ENCODE measurements at regions not wholly inside any gene's neighbourhood (a gene's known extent, or its start where the extent isn't known, plus 50 kb on each side); places are given as distances from the start of the nearest gene placed in this dataset.

- H2AFZ ChIP-seq (ENCODE audit: control insufficient read depth, low read depth, low read length): no peak overlapping the region
- SMC1A ChIA-PET (ENCODE audit: uncharacterized antibody, unreplicated experiment): no interaction called here
- TF ChIP-seq NR2C2 (IDR thresholded peaks at IDR 0.05; ENCODE audit: borderline replicate concordance, control insufficient read depth, insufficient read length, low read depth) (no peak), SP1 (IDR thresholded peaks at IDR 0.05; ENCODE audit: low read depth, low read length) (no peak), NRF1 (conservative IDR thresholded peaks at IDR 0.05; ENCODE audit: low read depth, low read length) (no peak), MXI1 (IDR thresholded peaks at IDR 0.05; ENCODE audit: low read depth, low read length) (no peak), ZZZ3 (IDR thresholded peaks at IDR 0.05; ENCODE audit: control insufficient read depth, insufficient read length, low read depth) (no peak), POU2F2 (IDR thresholded peaks at IDR 0.05; ENCODE audit: borderline replicate concordance, low read depth, low read length) (no peak), TAF1 (IDR thresholded peaks at IDR 0.05; ENCODE audit: borderline replicate concordance, low read depth, low read length) (no peak), CUX1 (IDR thresholded peaks at IDR 0.05; ENCODE audit: insufficient replicate concordance, low read depth, low read length) (no peak), ZNF384 (IDR thresholded peaks at IDR 0.05; ENCODE audit: borderline replicate concordance, low read depth, low read length) (no peak), CHD4 (IDR thresholded peaks at IDR 0.05) (no peak), SUPT20H (IDR thresholded peaks at IDR 0.05; ENCODE audit: borderline replicate concordance, control insufficient read depth, low read depth, low read length) (no peak), NFIC (IDR thresholded peaks at IDR 0.05; ENCODE audit: low read depth, low read length) (no peak)
- TF ChIP-seq, protein P1, sequence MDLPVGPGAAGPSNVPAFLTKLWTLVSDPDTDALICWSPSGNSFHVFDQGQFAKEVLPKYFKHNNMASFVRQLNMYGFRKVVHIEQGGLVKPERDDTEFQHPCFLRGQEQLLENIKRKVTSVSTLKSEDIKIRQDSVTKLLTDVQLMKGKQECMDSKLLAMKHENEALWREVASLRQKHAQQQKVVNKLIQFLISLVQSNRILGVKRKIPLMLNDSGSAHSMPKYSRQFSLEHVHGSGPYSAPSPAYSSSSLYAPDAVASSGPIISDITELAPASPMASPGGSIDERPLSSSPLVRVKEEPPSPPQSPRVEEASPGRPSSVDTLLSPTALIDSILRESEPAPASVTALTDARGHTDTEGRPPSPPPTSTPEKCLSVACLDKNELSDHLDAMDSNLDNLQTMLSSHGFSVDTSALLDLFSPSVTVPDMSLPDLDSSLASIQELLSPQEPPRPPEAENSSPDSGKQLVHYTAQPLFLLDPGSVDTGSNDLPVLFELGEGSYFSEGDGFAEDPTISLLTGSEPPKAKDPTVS (IDR thresholded peaks at IDR 0.05; ENCODE audit: low read depth, low read length): no peak
- TF ChIP-seq, protein P2, sequence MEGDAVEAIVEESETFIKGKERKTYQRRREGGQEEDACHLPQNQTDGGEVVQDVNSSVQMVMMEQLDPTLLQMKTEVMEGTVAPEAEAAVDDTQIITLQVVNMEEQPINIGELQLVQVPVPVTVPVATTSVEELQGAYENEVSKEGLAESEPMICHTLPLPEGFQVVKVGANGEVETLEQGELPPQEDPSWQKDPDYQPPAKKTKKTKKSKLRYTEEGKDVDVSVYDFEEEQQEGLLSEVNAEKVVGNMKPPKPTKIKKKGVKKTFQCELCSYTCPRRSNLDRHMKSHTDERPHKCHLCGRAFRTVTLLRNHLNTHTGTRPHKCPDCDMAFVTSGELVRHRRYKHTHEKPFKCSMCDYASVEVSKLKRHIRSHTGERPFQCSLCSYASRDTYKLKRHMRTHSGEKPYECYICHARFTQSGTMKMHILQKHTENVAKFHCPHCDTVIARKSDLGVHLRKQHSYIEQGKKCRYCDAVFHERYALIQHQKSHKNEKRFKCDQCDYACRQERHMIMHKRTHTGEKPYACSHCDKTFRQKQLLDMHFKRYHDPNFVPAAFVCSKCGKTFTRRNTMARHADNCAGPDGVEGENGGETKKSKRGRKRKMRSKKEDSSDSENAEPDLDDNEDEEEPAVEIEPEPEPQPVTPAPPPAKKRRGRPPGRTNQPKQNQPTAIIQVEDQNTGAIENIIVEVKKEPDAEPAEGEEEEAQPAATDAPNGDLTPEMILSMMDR (IDR thresholded peaks at IDR 0.05 in 2 of 3, conservative IDR thresholded peaks at IDR 0.05 in 1 of 3; ENCODE audit: control insufficient read depth in 2 of 3, extremely low read depth in 1 of 3, insufficient read depth in 1 of 3, low read depth in 3 of 3, low read length in 3 of 3): no peak
- TF ChIP-seq, protein P3, sequence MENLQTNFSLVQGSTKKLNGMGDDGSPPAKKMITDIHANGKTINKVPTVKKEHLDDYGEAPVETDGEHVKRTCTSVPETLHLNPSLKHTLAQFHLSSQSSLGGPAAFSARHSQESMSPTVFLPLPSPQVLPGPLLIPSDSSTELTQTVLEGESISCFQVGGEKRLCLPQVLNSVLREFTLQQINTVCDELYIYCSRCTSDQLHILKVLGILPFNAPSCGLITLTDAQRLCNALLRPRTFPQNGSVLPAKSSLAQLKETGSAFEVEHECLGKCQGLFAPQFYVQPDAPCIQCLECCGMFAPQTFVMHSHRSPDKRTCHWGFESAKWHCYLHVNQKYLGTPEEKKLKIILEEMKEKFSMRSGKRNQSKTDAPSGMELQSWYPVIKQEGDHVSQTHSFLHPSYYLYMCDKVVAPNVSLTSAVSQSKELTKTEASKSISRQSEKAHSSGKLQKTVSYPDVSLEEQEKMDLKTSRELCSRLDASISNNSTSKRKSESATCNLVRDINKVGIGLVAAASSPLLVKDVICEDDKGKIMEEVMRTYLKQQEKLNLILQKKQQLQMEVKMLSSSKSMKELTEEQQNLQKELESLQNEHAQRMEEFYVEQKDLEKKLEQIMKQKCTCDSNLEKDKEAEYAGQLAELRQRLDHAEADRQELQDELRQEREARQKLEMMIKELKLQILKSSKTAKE (IDR thresholded peaks at IDR 0.05; ENCODE audit: low read depth, poor library complexity, severe bottlenecking): no peak
Measured at GRCh38 chrX:122238801-122239200, 945.3 kb upstream of the GRIA3 start.

More at GRCh38 chrX:122238801-122239200, 945.3 kb upstream of the GRIA3 start:
- CTCF ChIA-PET: no interaction called here
- Histone ChIP-seq H3K4me1 (ENCODE audit: control insufficient read depth, insufficient read depth, low read length) (no peaks in the 10 kb centered on the region), H3K27ac (ENCODE audit: control insufficient read depth, insufficient read depth) (no peak overlapping the region), H3K79me2 (ENCODE audit: control insufficient read depth, insufficient read depth, low read length) (no peaks in the 10 kb centered on the region), H3K4me3 (no peak overlapping the region), H3K27me3 (replicated peaks in 1 of 2; ENCODE audit: control insufficient read depth in 2 of 2, insufficient read depth in 2 of 2, low read length in 1 of 2) (no peaks in the 10 kb centered on the region), H3K4me2 (ENCODE audit: control insufficient read depth, insufficient read depth) (no peak overlapping the region), H4K20me1 (ENCODE audit: control insufficient read depth, insufficient read depth) (no peaks in the 10 kb centered on the region), H3K9me3 (replicated peaks; ENCODE audit: control insufficient read depth, insufficient read depth, low read length) (no peaks in the 10 kb centered on the region), H3K36me3 (ENCODE audit: control insufficient read depth in 2 of 2, insufficient read depth in 2 of 2, low read length in 1 of 2) (no peaks in the 10 kb centered on the region), H3K9ac (ENCODE audit: control insufficient read depth, insufficient read depth, low read length) (no peak overlapping the region)
- DNase-seq (ENCODE audit: low read depth, low spot score) (no peak), FAIRE-seq (no peak), ATAC-seq (no peak)
- intact Hi-C loops (cut with micrococcal nuclease; ENCODE audit: unreplicated experiment): no loop called here
- no TSS peak for BruUV-seq (replicated peaks)
- in situ Hi-C loops (cut with MboI): no loop called here
- POLR2A ChIA-PET: no interaction called here
- RAD21 ChIA-PET (ENCODE audit: unreplicated experiment): interaction anchor here (0.8 kb wide), 1 partner anchor 28 kb away, joined by 3 read pairs; no protein-coding TSS in a partner anchor

Measured in GM12878 (cell line).